ENCODE measurements at regions not wholly inside any gene's neighbourhood (a gene's known extent, or its start where the extent isn't known, plus 50 kb on each side); places are given as distances from the start of the nearest gene placed in this dataset.

DNA sequence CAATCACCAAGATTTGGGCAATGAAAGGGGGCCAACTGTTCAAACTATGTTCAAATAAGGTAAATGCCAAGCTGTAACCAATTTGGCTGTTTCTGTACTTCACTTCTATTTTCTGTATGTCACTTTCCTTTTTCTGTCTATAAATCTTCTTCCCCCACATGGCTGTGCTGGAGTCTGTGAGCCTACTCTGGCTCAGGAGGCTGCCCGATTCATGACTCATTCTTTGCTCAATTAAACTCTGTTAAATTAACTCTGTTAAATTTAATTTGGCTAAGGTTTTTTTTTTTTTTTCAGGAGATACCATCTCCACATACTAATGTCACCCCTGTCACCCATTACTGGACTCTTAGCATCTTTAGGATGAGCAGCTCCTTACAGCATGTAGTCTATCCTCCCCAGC is 178.8 kb upstream of the TWIST2 start:
- Histone ChIP-seq H3K27me3 (ENCODE audit: low read depth) (peaks cover 3% of the 10 kb centered on the region; the same call in 1 of the 2 replicates), H3K4me1 (no peaks in the 10 kb centered on the region), H3K9me3 (no peaks in the 10 kb centered on the region), H3K4me3 (no peak overlapping the region), H3K36me3 (replicated peaks) (no peaks in the 10 kb centered on the region)
- DNase-seq (ENCODE audit: low spot score in 2 of 2) = no peak
- in situ Hi-C loops (cut with MboI; ENCODE audit: low sequenced_read_pairs) = no loop called here

- Histone ChIP-seq H3K36me3 (replicated peaks) (no peaks in the 10 kb centered on the region), H3K4me3 (no peak overlapping the region), H3K4me1 (no peaks in the 10 kb centered on the region), H3K9me3 (no peaks in the 10 kb centered on the region), H3K27me3 (ENCODE audit: low read depth) (peaks cover 3% of the 10 kb centered on the region; the same call in 1 of the 2 replicates)
- no peak for DNase-seq (ENCODE audit: low spot score in 2 of 2)
- in situ Hi-C loops (cut with MboI; ENCODE audit: low sequenced_read_pairs) = no loop called here
Measured at GRCh38 chr2:238669581-238670080, 178.3 kb upstream of the TWIST2 start.

- no peaks in the 10 kb centered on the region for H3K4me1 ChIP-seq
- in situ Hi-C loops (cut with MboI; ENCODE audit: low sequenced_read_pairs) = no loop called here
- no peaks in the 10 kb centered on the region for H3K36me3 ChIP-seq (replicated peaks)
- peaks cover 3% of the 10 kb centered on the region; the same call in 1 of the 2 replicates for H3K27me3 ChIP-seq (ENCODE audit: low read depth)
- no peak for DNase-seq (ENCODE audit: low spot score in 2 of 2)
- H3K9me3 ChIP-seq = no peaks in the 10 kb centered on the region
- H3K4me3 ChIP-seq = no peak overlapping the region
Measured at GRCh38 chr2:238670111-238670585, 177.7 kb upstream of the TWIST2 start.

DNA sequence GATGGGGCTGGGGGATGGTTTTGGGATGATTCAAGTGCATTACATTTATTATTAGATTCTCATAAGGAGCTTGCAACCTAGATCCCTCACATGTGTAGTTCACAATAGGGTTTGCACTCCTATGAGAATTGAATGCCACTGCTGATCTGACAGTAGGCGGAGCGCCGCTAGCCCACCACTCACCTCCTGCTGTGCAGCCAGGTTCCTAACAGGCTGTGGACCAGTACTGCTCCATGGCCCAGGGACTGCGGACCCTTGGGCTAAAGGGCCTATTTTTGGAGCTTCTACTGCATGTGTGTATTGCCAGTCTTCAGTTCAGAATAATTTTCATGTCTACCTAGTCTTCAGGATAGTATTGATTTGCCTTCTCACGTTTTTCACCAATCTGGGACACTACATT is 165.3 kb upstream of the TWIST2 start:
- Histone ChIP-seq H3K27me3 (ENCODE audit: low read depth) (no peaks in the 10 kb centered on the region), H3K4me1 (no peaks in the 10 kb centered on the region), H3K4me3 (no peak overlapping the region), H3K9me3 (no peaks in the 10 kb centered on the region), H3K36me3 (replicated peaks) (no peaks in the 10 kb centered on the region)
- in situ Hi-C loops (cut with MboI; ENCODE audit: low sequenced_read_pairs) = no loop called here
- DNase-seq (ENCODE audit: low spot score in 2 of 2) = no peak

DNA sequence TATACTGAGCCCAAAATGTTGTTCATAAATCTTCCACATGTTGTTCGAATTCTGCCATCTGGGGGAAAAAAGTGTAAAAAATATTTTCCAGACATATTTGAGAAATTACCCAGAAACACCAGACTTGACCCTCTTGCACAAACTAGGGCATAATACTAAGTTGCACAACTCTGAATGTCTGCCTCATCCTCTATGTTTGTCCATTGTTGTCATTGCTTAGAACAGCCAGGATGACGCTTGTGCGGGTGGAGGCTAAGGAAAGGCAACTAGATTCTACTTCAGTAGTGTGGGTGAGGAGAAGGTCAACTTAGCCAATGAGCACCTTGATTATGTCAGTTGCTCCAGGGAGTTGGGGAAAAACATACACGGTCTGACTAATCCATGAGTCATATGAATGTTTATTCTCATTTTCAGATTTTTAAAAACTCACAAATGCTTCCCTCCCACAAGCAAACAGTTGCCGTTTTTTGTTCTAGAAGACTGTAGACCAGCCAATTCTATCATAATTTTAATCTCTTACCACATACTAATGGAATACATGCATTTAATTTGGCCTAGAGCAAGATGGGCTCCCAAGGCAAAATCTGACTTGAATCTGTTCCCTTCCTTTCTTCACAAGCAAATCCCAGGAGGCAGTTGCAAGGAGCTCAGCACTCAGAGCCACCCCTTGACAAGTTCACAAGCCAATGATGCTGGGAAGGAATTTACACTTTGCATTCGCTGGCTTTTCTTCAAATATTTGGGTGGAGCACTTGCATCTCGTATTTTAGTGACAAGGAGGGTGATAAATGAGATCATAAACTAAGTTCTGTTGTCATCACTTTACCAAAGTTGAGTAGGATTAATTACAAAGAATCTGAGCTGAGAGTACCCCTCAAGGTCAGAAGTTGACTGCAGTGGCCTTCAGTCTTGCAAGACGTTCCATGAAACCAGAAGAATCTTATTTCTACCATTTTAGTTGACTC is 163.2 kb upstream of the TWIST2 start:
- no peak for DNase-seq (ENCODE audit: low spot score in 2 of 2)
- H3K4me1 ChIP-seq = no peaks in the 10 kb centered on the region
- H3K9me3 ChIP-seq = no peaks in the 10 kb centered on the region
- no peaks in the 10 kb centered on the region for H3K27me3 ChIP-seq (ENCODE audit: low read depth)
- no peak overlapping the region for H3K4me3 ChIP-seq
- in situ Hi-C loops (cut with MboI; ENCODE audit: low sequenced_read_pairs) = no loop called here
- no peaks in the 10 kb centered on the region for H3K36me3 ChIP-seq (replicated peaks)

GRCh38 chr2:238685327-238685709 is 162.6 kb upstream of the TWIST2 start:
- DNase-seq (ENCODE audit: low spot score in 2 of 2) = no peak
- H3K36me3 ChIP-seq (replicated peaks) = no peaks in the 10 kb centered on the region
- no peak overlapping the region for H3K4me3 ChIP-seq
- no peaks in the 10 kb centered on the region for H3K27me3 ChIP-seq (ENCODE audit: low read depth)
- no peaks in the 10 kb centered on the region for H3K9me3 ChIP-seq
- in situ Hi-C loops (cut with MboI; ENCODE audit: low sequenced_read_pairs) = no loop called here
- no peaks in the 10 kb centered on the region for H3K4me1 ChIP-seq

- no peak for DNase-seq (ENCODE audit: low spot score in 2 of 2)
- Histone ChIP-seq H3K4me3 (no peak overlapping the region), H3K36me3 (replicated peaks) (no peaks in the 10 kb centered on the region), H3K9me3 (no peaks in the 10 kb centered on the region), H3K4me1 (no peaks in the 10 kb centered on the region), H3K27me3 (ENCODE audit: low read depth) (no peaks in the 10 kb centered on the region)
- in situ Hi-C loops (cut with MboI; ENCODE audit: low sequenced_read_pairs) = no loop called here
Measured at GRCh38 chr2:238685713-238686112, 162.2 kb upstream of the TWIST2 start.

DNA sequence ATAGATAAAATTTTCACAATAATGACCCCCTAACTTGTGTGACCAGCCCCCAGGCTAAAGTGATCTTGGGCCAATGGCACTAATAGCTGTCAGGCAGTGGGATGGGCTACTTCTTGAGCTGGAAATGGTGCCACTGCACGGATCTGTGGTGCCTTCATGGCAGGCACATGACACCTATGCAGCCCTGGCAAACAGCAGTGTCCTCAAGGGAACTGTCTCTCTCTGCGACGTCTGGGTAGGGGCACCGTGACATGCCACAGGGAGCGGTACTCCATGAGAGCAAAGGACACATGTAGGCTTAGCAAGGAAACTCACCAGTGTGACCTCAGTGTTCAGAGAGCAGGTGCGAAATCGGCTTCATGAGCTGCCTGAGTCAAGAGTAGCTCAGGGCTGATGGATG is 161.7 kb upstream of the TWIST2 start:
- Histone ChIP-seq H3K27me3 (ENCODE audit: low read depth) (no peaks in the 10 kb centered on the region), H3K36me3 (replicated peaks) (no peaks in the 10 kb centered on the region), H3K4me3 (no peak overlapping the region), H3K4me1 (no peaks in the 10 kb centered on the region), H3K9me3 (no peaks in the 10 kb centered on the region)
- in situ Hi-C loops (cut with MboI; ENCODE audit: low sequenced_read_pairs) = no loop called here
- no peak for DNase-seq (ENCODE audit: low spot score in 2 of 2)

DNA sequence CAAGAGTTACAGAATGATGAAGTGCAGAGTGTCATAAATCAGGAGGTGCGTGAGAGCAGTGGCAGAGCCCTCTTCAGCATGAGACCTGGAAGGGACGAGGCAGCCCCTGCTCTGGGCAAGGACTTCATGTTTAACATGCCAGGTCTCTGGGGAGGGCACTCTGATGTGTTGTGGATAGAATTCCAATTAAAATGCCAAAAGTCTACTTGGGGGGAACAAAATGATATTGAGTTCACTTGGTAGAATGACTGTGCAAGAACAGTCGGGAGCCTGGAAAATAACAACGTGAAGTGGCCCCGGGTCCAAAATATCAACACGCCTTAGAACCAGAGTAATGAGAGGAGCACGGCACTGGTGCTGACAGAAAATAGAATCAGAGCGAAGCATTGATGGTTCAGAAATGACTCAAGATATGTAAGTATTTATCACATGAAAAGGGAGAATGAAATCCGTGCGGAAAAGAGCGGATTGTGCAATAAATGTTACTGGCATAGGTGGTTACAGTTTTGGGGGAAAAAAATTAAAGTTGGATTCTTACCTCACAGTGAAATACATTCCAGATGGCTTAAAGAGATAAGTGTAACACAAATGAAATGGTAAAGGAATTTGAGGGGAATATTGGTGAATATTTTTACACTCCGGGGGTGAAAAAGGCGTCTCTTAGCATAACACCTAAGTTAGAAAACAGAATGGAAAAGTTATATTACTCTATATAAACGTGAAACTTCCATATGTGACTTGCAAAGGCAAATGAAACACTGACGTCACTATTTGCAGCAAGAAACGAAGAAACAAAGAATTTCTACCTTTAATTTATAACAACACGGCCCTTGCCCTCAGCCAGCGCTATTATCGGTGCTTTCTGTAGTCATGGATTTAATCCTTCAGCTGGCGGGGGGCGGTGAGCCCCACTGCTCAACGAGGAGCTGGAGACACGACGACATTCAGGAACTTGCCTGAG is 159.4 kb upstream of the TWIST2 start:
- no peak overlapping the region for H3K4me3 ChIP-seq
- H3K36me3 ChIP-seq (replicated peaks) = no peaks in the 10 kb centered on the region
- H3K9me3 ChIP-seq = no peaks in the 10 kb centered on the region
- in situ Hi-C loops (cut with MboI; ENCODE audit: low sequenced_read_pairs) = no loop called here
- no peak for DNase-seq (ENCODE audit: low spot score in 2 of 2)
- no peaks in the 10 kb centered on the region for H3K4me1 ChIP-seq
- H3K27me3 ChIP-seq (ENCODE audit: low read depth) = no peaks in the 10 kb centered on the region

- Histone ChIP-seq H3K36me3 (replicated peaks) (no peaks in the 10 kb centered on the region), H3K9me3 (no peaks in the 10 kb centered on the region), H3K4me1 (no peaks in the 10 kb centered on the region), H3K27me3 (ENCODE audit: low read depth) (no peaks in the 10 kb centered on the region), H3K4me3 (no peak overlapping the region)
- no peak for DNase-seq (ENCODE audit: low spot score in 2 of 2)
- in situ Hi-C loops (cut with MboI; ENCODE audit: low sequenced_read_pairs) = no loop called here
Measured at GRCh38 chr2:238689331-238689730, 158.6 kb upstream of the TWIST2 start.

DNA sequence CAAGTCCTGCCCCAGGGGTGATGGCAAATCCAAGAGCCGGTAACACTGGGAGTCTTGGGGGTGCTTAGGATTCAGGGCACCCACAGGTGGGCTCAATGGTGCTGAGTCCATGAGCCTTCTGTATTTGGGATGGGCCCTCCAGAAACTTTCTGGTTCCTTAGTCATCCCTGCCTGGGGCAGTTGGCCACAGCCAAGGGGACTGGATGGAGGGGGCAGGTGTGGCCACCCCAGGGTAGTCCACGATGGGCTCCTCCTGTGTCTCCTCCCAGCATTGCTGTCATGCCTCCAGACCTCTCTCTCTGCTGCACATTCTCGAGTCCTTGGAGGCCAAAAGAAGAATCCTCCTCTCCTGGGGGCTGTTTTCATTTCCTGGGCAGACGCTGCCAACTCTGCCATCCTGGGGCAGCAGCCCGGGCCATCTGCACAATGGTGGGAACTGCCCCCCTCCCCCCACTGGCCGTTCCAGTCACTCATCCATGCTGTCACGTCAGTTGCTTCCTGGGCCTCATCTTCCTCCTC is 158.0 kb upstream of the TWIST2 start:
- Histone ChIP-seq H3K36me3 (replicated peaks) (no peaks in the 10 kb centered on the region), H3K27me3 (ENCODE audit: low read depth) (no peaks in the 10 kb centered on the region), H3K4me3 (no peak overlapping the region), H3K9me3 (no peaks in the 10 kb centered on the region), H3K4me1 (no peaks in the 10 kb centered on the region)
- in situ Hi-C loops (cut with MboI; ENCODE audit: low sequenced_read_pairs) = no loop called here
- no peak for DNase-seq (ENCODE audit: low spot score in 2 of 2)

GRCh38 chr2:238690511-238690910 is 157.4 kb upstream of the TWIST2 start:
- DNase-seq (ENCODE audit: low spot score in 2 of 2) = no peak
- Histone ChIP-seq H3K4me1 (no peaks in the 10 kb centered on the region), H3K36me3 (replicated peaks) (no peaks in the 10 kb centered on the region), H3K27me3 (ENCODE audit: low read depth) (no peaks in the 10 kb centered on the region), H3K9me3 (no peaks in the 10 kb centered on the region), H3K4me3 (no peak overlapping the region)
- in situ Hi-C loops (cut with MboI; ENCODE audit: low sequenced_read_pairs) = no loop called here

- Histone ChIP-seq H3K9me3 (no peaks in the 10 kb centered on the region), H3K4me1 (no peaks in the 10 kb centered on the region), H3K4me3 (no peak overlapping the region), H3K36me3 (replicated peaks) (no peaks in the 10 kb centered on the region), H3K27me3 (ENCODE audit: low read depth) (no peaks in the 10 kb centered on the region)
- no peak for DNase-seq (ENCODE audit: low spot score in 2 of 2)
- in situ Hi-C loops (cut with MboI; ENCODE audit: low sequenced_read_pairs) = no loop called here
Measured at GRCh38 chr2:238691596-238692491, 156.0 kb upstream of the TWIST2 start.

Data from HAP-1 (cell line).